H1 (cell line): ENCODE measurements at regions not wholly inside any gene's neighbourhood (a gene's known extent, or its start where the extent isn't known, plus 50 kb on each side); places are given as distances from the start of the nearest gene placed in this dataset.

ENCODE experiments used
- CTCF ChIA-PET: fragments of 300-600 bp; sonication (Branson Sonifier 250); formaldehyde crosslinking; loops from one replicate; lab custom pipeline; 2021; ENCODE audit not compliant: partially characterized antibody; lab: Charles Lee
- POLR2A ChIA-PET: fragments of 300-600 bp; sonication (Branson Sonifier 250); formaldehyde crosslinking; loops from one replicate; lab custom pipeline; 2021; ENCODE audit warnings: inconsistent platforms; ENCODE audit not compliant: partially characterized antibody; lab: Charles Lee
- DNase-seq, 2 experiments: peaks; one replicate each; pipeline versions ENCODE4 v3.0.0 to v3.0.0-alpha.2; 2010 to 2022; ENCODE audit warnings: low spot score in 2 of 2, low read depth in 1 of 2, mixed read lengths in 1 of 2
- FAIRE-seq: peaks from 2 replicates; lab custom pipeline; 2011; peaks lifted over from hg19 to GRCh38; lab: Jason Lieb, UNC
- H2AFZ ChIP-seq: 2 replicates; pipeline ENCODE4 v1.8.1; 2012; ENCODE audit warnings: low read length, inconsistent platforms
- H2AK5ac ChIP-seq: 2 replicates; pipeline ENCODE4 v1.6.1; 2013; ENCODE audit warnings: low read depth, low read length
- H2BK120ac ChIP-seq: replicated peaks from 2 replicates; pipeline ENCODE3; 2013; ENCODE audit warnings: low read depth, low read length, inconsistent platforms
- H2BK12ac ChIP-seq: 2 replicates; pipeline ENCODE4 v1.6.1; 2013; ENCODE audit warnings: low read depth, low read length
- H2BK15ac ChIP-seq: 2 replicates; pipeline ENCODE4 v1.6.1; 2013; ENCODE audit warnings: low read length
- H2BK20ac ChIP-seq: 2 replicates; pipeline ENCODE4 v1.6.1; 2013; ENCODE audit warnings: low read length
- H2BK5ac ChIP-seq: 2 replicates; pipeline ENCODE4 v1.6.1; 2013; ENCODE audit warnings: low read depth, low read length
- H3K14ac ChIP-seq: 2 replicates; pipeline ENCODE4 v1.6.1; 2013; ENCODE audit warnings: inconsistent platforms; ENCODE audit not compliant: insufficient read length
- H3K18ac ChIP-seq: 2 replicates; pipeline ENCODE4 v1.6.1; 2013; ENCODE audit warnings: low read length; ENCODE audit errors: extremely low read depth
- H3K23ac ChIP-seq: 2 replicates; pipeline ENCODE4 v1.6.1; 2013; ENCODE audit warnings: inconsistent platforms; ENCODE audit not compliant: insufficient read length
- H3K23me2 ChIP-seq: 2 replicates; pipeline ENCODE4 v1.6.1; 2013; ENCODE audit warnings: low read depth, low read length
- H3K27ac ChIP-seq: 2 replicates; pipeline ENCODE4 v1.6.1; 2011; ENCODE audit warnings: low read depth, low read length, inconsistent platforms
- H3K27me3 ChIP-seq, 4 experiments: replicated peaks in 1 of 4; 1 replicate in 1 of 4; 2 replicates in 3 of 4; pipeline versions ENCODE4 v1.6.1 to v1.8.1; 2011 to 2013; ENCODE audit warnings: low read length in 3 of 4, mild to moderate bottlenecking in 3 of 4, inconsistent platforms in 2 of 4, mixed read lengths in 2 of 4, moderate library complexity in 1 of 4; ENCODE audit not compliant: control insufficient read depth in 3 of 4, insufficient read depth in 3 of 4; ENCODE audit errors: extremely low read depth in 1 of 4
- H3K36me3 ChIP-seq, 4 experiments: 2 replicates each; pipeline versions ENCODE4 v1.6.1 to v1.8.1; 2011 to 2013; ENCODE audit warnings: mild to moderate bottlenecking in 4 of 4, low read length in 3 of 4, moderate library complexity in 2 of 4, control low read depth in 1 of 4, inconsistent platforms in 1 of 4; ENCODE audit not compliant: insufficient read depth in 4 of 4, control insufficient read depth in 2 of 4
- H3K4ac ChIP-seq: replicated peaks from 2 replicates; pipeline ENCODE3; 2013; ENCODE audit warnings: low read length, low read depth, mixed read lengths, inconsistent platforms; ENCODE audit not compliant: insufficient read length
- H3K4me1 ChIP-seq, 4 experiments: replicated peaks in 1 of 4; 1 replicate in 1 of 4; 2 replicates in 3 of 4; pipeline versions ENCODE4 v1.6.1 to v1.8.1; 2011 to 2013; ENCODE audit warnings: low read length in 3 of 4, inconsistent platforms in 2 of 4, mixed read lengths in 1 of 4; ENCODE audit not compliant: insufficient read depth in 4 of 4, control insufficient read depth in 3 of 4
- H3K4me2 ChIP-seq, 2 experiments: 2 replicates each; pipeline versions ENCODE4 v1.6.1 to v1.8.1; 2011 to 2013; ENCODE audit warnings: low read depth in 2 of 2, low read length in 2 of 2, control low read depth in 1 of 2, inconsistent platforms in 1 of 2, mild to moderate bottlenecking in 1 of 2; ENCODE audit not compliant: insufficient read depth in 1 of 2
- H3K4me3 ChIP-seq, 4 experiments: fragments of 200-600, 300-600 bp in 1 of 4; sonication (generic), shearing (Covaris generic), sonication (Bioruptor Twin) in 1 of 4; 2 replicates each; pipeline versions ENCODE4 v1.5.1 to v1.8.1; 2011 to 2016; ENCODE audit warnings: low read length in 4 of 4, low read depth in 3 of 4, control low read depth in 2 of 4, inconsistent platforms in 2 of 4, mild to moderate bottlenecking in 2 of 4, mixed read lengths in 1 of 4, moderate library complexity in 1 of 4; ENCODE audit not compliant: insufficient read depth in 2 of 4; ENCODE audit errors: extremely low read depth in 1 of 4
- H3K56ac ChIP-seq: replicated peaks from 2 replicates; pipeline ENCODE3; 2013; ENCODE audit warnings: low read depth, mild to moderate bottlenecking, mixed read lengths, low read length, inconsistent platforms; ENCODE audit not compliant: insufficient read length
- H3K79me1 ChIP-seq: 2 replicates; pipeline ENCODE4 v1.6.1; 2013; ENCODE audit warnings: low read depth, low read length, control low read depth
- H3K79me2 ChIP-seq, 2 experiments: 2 replicates each; pipeline versions ENCODE4 v1.6.1 to v1.8.1; 2012 to 2013; ENCODE audit warnings: low read length in 2 of 2, mild to moderate bottlenecking in 2 of 2, inconsistent platforms in 1 of 2; ENCODE audit not compliant: insufficient read depth in 2 of 2, control insufficient read depth in 1 of 2
- H3K9ac ChIP-seq, 4 experiments: replicated peaks in 1 of 4; 1 replicate in 1 of 4; 2 replicates in 3 of 4; pipeline versions ENCODE4 v1.6.1 to v1.8.1; 2011 to 2013; ENCODE audit warnings: low read depth in 3 of 4, low read length in 3 of 4, control low read depth in 2 of 4, mild to moderate bottlenecking in 2 of 4, moderate library complexity in 2 of 4, inconsistent platforms in 1 of 4; ENCODE audit errors: extremely low read depth in 1 of 4
- H3K9me3 ChIP-seq, 2 experiments: 2 replicates each; pipeline versions ENCODE4 v1.6.1 to v1.8.1; 2012 to 2013; ENCODE audit warnings: mild to moderate bottlenecking in 2 of 2, moderate library complexity in 2 of 2, control low read depth in 1 of 2, inconsistent platforms in 1 of 2, low read depth in 1 of 2, low read length in 1 of 2, mixed read lengths in 1 of 2; ENCODE audit not compliant: insufficient read depth in 2 of 2
- H4K20me1 ChIP-seq, 2 experiments: replicated peaks in 1 of 2; 2 replicates each; pipeline versions ENCODE3 to v1.8.1; 2011 to 2013; ENCODE audit warnings: inconsistent platforms in 2 of 2, low read length in 2 of 2, mild to moderate bottlenecking in 1 of 2; ENCODE audit not compliant: insufficient read depth in 2 of 2, control insufficient read depth in 1 of 2
- H4K5ac ChIP-seq: 2 replicates; pipeline ENCODE4 v1.6.1; 2013; ENCODE audit warnings: low read length, low read depth, mixed read lengths, inconsistent platforms; ENCODE audit not compliant: insufficient read length
- H4K8ac ChIP-seq: 2 replicates; pipeline ENCODE4 v1.8.0; 2013; ENCODE audit warnings: mild to moderate bottlenecking, moderate library complexity, low read length, inconsistent platforms; ENCODE audit not compliant: insufficient read depth; ENCODE audit errors: extremely low read depth
- H4K91ac ChIP-seq: replicated peaks from 2 replicates; pipeline ENCODE3; 2013; ENCODE audit warnings: low read length, mixed read lengths, inconsistent platforms; ENCODE audit not compliant: insufficient read length
- CBX5 ChIP-seq: fragments of 300-800, 300-1000 bp; sonication (generic); IDR thresholded peaks from 2 replicates; pipeline ENCODE4 v1.7.1; 2016; ENCODE audit warnings: antibody characterized with exemption, low read length, low read depth
- GABPA ChIP-seq: IDR thresholded peaks from 2 replicates; pipeline ENCODE4 v1.6.1; 2011; ENCODE audit warnings: mild to moderate bottlenecking, low read length, moderate library complexity, borderline replicate concordance; ENCODE audit not compliant: insufficient read depth
- GTF2F1 ChIP-seq: IDR thresholded peaks from 2 replicates; pipeline ENCODE4 v1.6.1; 2012; ENCODE audit warnings: low read depth, low read length, improper control_type of control experiment, borderline replicate concordance
- HDAC2 ChIP-seq, 2 experiments: fragments of 300-600 bp in 1 of 2; sonication (generic) in 1 of 2; IDR thresholded peaks; 2 replicates each; pipeline ENCODE4 v1.6.1; 2011 to 2012; ENCODE audit warnings: low read depth in 2 of 2, low read length in 2 of 2, mild to moderate bottlenecking in 2 of 2, moderate library complexity in 2 of 2, borderline replicate concordance in 1 of 2, inconsistent platforms in 1 of 2
- KDM1A ChIP-seq: fragments of 200-600, 300-600 bp; sonication (generic); IDR thresholded peaks from 2 replicates; pipeline ENCODE4 v1.7.1; 2016; ENCODE audit warnings: mild to moderate bottlenecking, low read length, borderline replicate concordance
- NANOG ChIP-seq: IDR thresholded peaks from 2 replicates; pipeline ENCODE4 v1.6.1; 2011; ENCODE audit warnings: low read length, low read depth, mild to moderate bottlenecking, inconsistent platforms; ENCODE audit not compliant: insufficient read depth, poor library complexity, severe bottlenecking
- TAF1 ChIP-seq: IDR thresholded peaks from 2 replicates; pipeline ENCODE4 v1.6.1; 2011; ENCODE audit warnings: mild to moderate bottlenecking, low read depth, low read length
- WGBS, 2 experiments: shearing (Covaris generic) in 1 of 2; methylation state at CpG; one replicate each; pipeline versions ENCODE4 v1.1.6 to v1.1.7; 2013 to 2015; ENCODE audit warnings: low lambda C conversion rate in 2 of 2, mixed read lengths in 2 of 2, inconsistent platforms in 1 of 2, low coverage in 1 of 2, missing lambda C conversion rate in 1 of 2; ENCODE audit not compliant: insufficient replicate concordance in 2 of 2, insufficient coverage in 1 of 2, insufficient read length in 1 of 2; ENCODE audit errors: extremely low coverage in 1 of 2, missing lambda C conversion rate in 1 of 2; 5-methylcytosine and 5-hydroxymethylcytosine counted together
- TF ChIP-seq, protein P1 (sequence below), 3 experiments: IDR thresholded peaks; 1 replicate in 2 of 3; 2 replicates in 1 of 3; pipeline versions ENCODE4 v1.5.1 to v1.6.1; 2011; ENCODE audit warnings: low read length in 3 of 3, mild to moderate bottlenecking in 3 of 3, inconsistent platforms in 2 of 3, low read depth in 1 of 3, moderate library complexity in 1 of 3; ENCODE audit not compliant: insufficient read depth in 1 of 3; ENCODE audit errors: control extremely low read depth in 1 of 3

DNA sequence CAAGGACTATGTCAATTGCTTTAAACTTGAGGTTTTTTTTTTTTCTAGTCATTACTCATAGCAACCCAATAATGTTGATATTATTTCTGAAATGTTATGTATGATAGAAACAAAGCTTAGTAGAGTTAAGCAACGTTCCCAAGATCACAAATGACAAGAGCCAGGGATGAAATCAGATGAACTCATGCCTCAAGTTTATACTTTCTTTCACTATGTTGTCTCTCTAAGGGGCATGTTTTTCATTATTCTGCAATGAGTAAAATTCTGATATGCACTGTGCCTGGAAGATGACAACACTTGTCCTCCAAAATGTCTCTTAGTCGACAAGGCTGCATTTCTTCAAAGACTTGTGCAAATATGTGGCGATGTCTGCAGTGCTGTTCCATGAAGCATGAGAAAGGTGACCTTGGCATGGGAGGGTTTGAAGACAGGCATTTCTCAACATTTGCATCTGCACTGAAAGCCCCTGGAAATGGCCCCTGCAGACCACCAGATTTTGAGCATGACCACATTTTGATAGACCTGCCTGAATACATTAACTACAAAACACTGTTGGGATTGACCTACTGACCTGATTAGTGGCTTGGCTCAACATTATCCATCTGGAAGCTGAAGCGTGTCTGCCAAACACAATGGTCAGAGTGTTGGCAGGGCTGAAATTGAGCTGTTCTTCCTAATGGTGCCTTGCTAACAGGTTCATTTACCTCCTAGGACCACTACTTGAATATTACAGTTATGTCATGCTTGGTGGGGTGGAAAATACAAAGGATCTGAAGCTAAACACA lies 1027.5 kb downstream of the CDH11 start:
- H4K5ac ChIP-seq = no peak overlapping the region
- WGBS, 2 experiments = 96% methylated on average over 4 of the region's 4 CpGs; no CpG with 5 or more reads in 1 of the 2 experiments
- H2BK5ac ChIP-seq = no peak overlapping the region
- H2BK120ac ChIP-seq = no peak overlapping the region
- no peak overlapping the region for H3K23ac ChIP-seq
- H3K79me2 ChIP-seq = no peaks in the 10 kb centered on the region
- no peak overlapping the region for H2BK12ac ChIP-seq
- H2AK5ac ChIP-seq = no peak overlapping the region
- H3K36me3 ChIP-seq = no peaks in the 10 kb centered on the region
- no peaks in the 10 kb centered on the region for H3K23me2 ChIP-seq
- H3K27me3 ChIP-seq = no peaks in the 10 kb centered on the region
- H4K20me1 ChIP-seq = no peaks in the 10 kb centered on the region
- H3K79me1 ChIP-seq = no peaks in the 10 kb centered on the region
- no peak for TF ChIP-seq NANOG
- TF ChIP-seq GTF2F1 = no peak
- no peak for TF ChIP-seq TAF1
- TF ChIP-seq CBX5 = no peak
- TF ChIP-seq, protein P1, sequence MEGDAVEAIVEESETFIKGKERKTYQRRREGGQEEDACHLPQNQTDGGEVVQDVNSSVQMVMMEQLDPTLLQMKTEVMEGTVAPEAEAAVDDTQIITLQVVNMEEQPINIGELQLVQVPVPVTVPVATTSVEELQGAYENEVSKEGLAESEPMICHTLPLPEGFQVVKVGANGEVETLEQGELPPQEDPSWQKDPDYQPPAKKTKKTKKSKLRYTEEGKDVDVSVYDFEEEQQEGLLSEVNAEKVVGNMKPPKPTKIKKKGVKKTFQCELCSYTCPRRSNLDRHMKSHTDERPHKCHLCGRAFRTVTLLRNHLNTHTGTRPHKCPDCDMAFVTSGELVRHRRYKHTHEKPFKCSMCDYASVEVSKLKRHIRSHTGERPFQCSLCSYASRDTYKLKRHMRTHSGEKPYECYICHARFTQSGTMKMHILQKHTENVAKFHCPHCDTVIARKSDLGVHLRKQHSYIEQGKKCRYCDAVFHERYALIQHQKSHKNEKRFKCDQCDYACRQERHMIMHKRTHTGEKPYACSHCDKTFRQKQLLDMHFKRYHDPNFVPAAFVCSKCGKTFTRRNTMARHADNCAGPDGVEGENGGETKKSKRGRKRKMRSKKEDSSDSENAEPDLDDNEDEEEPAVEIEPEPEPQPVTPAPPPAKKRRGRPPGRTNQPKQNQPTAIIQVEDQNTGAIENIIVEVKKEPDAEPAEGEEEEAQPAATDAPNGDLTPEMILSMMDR (IDR thresholded peaks at IDR 0.05; ENCODE audit: control extremely low read depth in 1 of 3, insufficient read depth in 1 of 3, low read depth in 1 of 3, low read length in 3 of 3) = no peak
- no peak for TF ChIP-seq HDAC2 (IDR thresholded peaks at IDR 0.05; ENCODE audit: borderline replicate concordance in 1 of 2, low read depth in 2 of 2, low read length in 2 of 2)
- TF ChIP-seq KDM1A = no peak
- no peak for TF ChIP-seq GABPA
- H2BK15ac ChIP-seq = no peak overlapping the region
- POLR2A ChIA-PET = no interaction called here
- no peaks in the 10 kb centered on the region for H3K9me3 ChIP-seq
- no peak overlapping the region for H2BK20ac ChIP-seq
- H4K8ac ChIP-seq = no peak overlapping the region
- H3K27ac ChIP-seq = no peak overlapping the region
- DNase-seq (no peak), FAIRE-seq (no peak)
- no peak overlapping the region for H3K4me3 ChIP-seq
- H3K9ac ChIP-seq = no peak overlapping the region
- H3K4me2 ChIP-seq = no peak overlapping the region
- H3K18ac ChIP-seq = no peak overlapping the region
- H4K91ac ChIP-seq = no peak overlapping the region
- CTCF ChIA-PET = no interaction called here
- no peak overlapping the region for H3K4ac ChIP-seq
- H2AFZ ChIP-seq = no peak overlapping the region
- H3K14ac ChIP-seq = no peak overlapping the region
- H3K56ac ChIP-seq = no peak overlapping the region
- no peaks in the 10 kb centered on the region for H3K4me1 ChIP-seq
